SH-SY5Y (cell line): ENCODE measurements at regions not wholly inside any gene's neighbourhood (a gene's known extent, or its start where the extent isn't known, plus 50 kb on each side); places are given as distances from the start of the nearest gene placed in this dataset.

ENCODE experiments used
- GATA2 ChIP-seq: IDR thresholded peaks from 2 replicates; pipeline ENCODE4 v1.6.1; 2011; ENCODE audit warnings: mild to moderate bottlenecking, low read depth, low read length
- GATA3 ChIP-seq: IDR thresholded peaks from 2 replicates; pipeline ENCODE4 v1.6.1; 2011; ENCODE audit warnings: low read depth, mild to moderate bottlenecking, low read length, moderate library complexity

DNA sequence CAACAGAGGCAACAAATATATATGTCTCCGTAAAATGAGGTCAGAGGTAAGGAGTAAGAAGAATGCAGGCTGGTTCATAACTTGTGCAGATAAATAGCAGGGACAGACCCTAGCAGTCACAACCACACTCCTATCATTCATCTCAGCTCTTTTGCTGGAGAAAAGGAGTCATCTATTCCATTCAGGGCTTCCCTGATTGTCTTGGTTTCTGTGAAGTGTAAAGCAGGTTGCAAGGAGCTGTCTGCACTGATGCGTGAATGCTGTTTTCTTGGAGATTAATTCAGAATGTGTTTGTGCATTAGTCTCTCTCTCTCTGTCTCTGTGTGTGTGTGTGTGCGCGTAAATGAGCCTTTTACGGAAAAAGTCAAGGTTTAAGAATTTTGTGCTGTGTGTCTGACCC lies 643.3 kb upstream of the SORCS1 start:
- TF ChIP-seq GATA2, result no peak
- TF ChIP-seq GATA3, result no peak
